PFSK-1 (cell line): ENCODE measurements at regions not wholly inside any gene's neighbourhood (a gene's known extent, or its start where the extent isn't known, plus 50 kb on each side); places are given as distances from the start of the nearest gene placed in this dataset.

Experiments used
- FOXP2 ChIP-seq: optimal IDR thresholded peaks from 2 replicates; pipeline ENCODE3; 2011; ENCODE audit warnings: borderline replicate concordance, control low read depth, inconsistent platforms; ENCODE audit not compliant: insufficient read depth; ENCODE audit errors: extremely low read length, extremely low read depth
- POLR2AphosphoS5 ChIP-seq: IDR thresholded peaks from 2 replicates; pipeline ENCODE4 v1.6.1; 2012; ENCODE audit warnings: low read depth, mild to moderate bottlenecking, control low read depth, low read length, moderate library complexity
- SIN3A ChIP-seq: IDR thresholded peaks from 2 replicates; pipeline ENCODE4 v1.6.1; 2012; ENCODE audit warnings: mild to moderate bottlenecking, low read length, moderate library complexity, borderline replicate concordance; ENCODE audit not compliant: insufficient read depth
- TAF1 ChIP-seq: IDR thresholded peaks from 2 replicates; pipeline ENCODE4 v1.6.1; 2012; ENCODE audit warnings: low read length, control low read depth, borderline replicate concordance; ENCODE audit not compliant: insufficient read depth
- TF ChIP-seq, protein P1 (sequence below), 2 experiments: IDR thresholded peaks; 2 replicates each; pipeline versions ENCODE4 v1.6.1 to v1.8.0; 2011 to 2012; ENCODE audit warnings: low read depth in 2 of 2, low read length in 2 of 2, control low read depth in 1 of 2, inconsistent platforms in 1 of 2, mild to moderate bottlenecking in 1 of 2, moderate library complexity in 1 of 2; ENCODE audit not compliant: insufficient read depth in 1 of 2

DNA sequence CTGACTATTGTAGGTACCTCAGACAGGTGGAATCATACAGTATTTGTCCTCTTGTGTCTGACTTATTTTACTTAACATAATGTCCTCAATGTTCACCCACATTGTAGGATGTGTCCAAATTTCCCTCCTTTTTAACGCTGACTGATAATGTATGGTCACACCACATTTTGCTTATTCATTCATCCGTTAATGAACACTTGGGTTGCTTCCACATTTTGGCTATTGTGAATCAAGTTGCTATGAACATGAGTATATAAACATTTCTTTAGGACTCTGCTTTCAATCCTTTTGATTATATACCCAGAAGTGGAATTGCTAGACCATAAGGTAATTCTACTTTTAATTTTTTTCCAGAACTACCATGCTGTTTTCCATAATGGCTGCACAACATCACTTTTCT lies 87.0 kb upstream of the NDP start:
- TF ChIP-seq TAF1 (no peak), FOXP2 (no peak), SIN3A (no peak), POLR2AphosphoS5 (no peak)
- TF ChIP-seq, protein P1, sequence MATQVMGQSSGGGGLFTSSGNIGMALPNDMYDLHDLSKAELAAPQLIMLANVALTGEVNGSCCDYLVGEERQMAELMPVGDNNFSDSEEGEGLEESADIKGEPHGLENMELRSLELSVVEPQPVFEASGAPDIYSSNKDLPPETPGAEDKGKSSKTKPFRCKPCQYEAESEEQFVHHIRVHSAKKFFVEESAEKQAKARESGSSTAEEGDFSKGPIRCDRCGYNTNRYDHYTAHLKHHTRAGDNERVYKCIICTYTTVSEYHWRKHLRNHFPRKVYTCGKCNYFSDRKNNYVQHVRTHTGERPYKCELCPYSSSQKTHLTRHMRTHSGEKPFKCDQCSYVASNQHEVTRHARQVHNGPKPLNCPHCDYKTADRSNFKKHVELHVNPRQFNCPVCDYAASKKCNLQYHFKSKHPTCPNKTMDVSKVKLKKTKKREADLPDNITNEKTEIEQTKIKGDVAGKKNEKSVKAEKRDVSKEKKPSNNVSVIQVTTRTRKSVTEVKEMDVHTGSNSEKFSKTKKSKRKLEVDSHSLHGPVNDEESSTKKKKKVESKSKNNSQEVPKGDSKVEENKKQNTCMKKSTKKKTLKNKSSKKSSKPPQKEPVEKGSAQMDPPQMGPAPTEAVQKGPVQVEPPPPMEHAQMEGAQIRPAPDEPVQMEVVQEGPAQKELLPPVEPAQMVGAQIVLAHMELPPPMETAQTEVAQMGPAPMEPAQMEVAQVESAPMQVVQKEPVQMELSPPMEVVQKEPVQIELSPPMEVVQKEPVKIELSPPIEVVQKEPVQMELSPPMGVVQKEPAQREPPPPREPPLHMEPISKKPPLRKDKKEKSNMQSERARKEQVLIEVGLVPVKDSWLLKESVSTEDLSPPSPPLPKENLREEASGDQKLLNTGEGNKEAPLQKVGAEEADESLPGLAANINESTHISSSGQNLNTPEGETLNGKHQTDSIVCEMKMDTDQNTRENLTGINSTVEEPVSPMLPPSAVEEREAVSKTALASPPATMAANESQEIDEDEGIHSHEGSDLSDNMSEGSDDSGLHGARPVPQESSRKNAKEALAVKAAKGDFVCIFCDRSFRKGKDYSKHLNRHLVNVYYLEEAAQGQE (IDR thresholded peaks at IDR 0.05; ENCODE audit: insufficient read depth in 1 of 2, low read depth in 2 of 2, low read length in 2 of 2): no peak

DNA sequence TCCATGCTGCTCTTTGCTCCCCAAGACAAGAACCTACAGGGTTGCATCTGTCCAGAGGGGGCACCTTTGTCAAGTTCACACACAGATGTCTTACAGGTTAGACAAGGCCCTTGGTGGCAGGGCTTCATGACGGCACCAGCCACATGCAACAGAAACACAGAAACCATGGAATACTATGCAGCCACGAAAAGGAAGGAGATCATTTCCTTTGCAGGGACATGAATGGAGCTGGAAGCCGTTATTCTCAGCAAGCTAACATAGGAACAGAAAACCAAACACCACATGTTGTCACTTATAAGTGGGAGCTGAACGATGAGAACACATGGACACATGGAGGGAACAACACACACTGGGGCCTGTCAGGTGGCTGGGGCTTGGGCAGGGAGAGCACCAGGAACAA lies 85.1 kb upstream of the NDP start:
- TF ChIP-seq, protein P1 (IDR thresholded peaks at IDR 0.05; ENCODE audit: insufficient read depth in 1 of 2, low read depth in 2 of 2, low read length in 2 of 2): no peak

DNA sequence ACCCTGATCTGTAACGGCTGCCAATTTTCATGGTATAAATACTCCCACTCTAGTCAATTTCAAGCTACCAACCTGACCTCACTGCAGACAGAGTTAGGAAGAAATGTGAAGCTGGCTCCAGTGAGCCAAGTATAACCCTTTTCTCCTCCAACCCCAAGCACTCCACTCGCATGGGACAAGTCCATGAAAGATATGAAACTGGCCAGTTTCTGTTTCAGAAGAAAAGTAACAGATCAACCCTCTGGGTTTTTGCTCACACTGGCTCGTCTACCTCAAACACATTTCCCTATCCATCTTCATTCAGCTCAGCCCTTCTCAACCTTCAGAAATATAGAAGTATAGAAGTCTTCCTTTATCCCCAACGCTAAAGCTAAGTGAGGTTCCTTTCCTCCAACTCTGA lies 82.4 kb upstream of the NDP start:
- TF ChIP-seq TAF1 (no peak), POLR2AphosphoS5 (no peak), SIN3A (no peak), FOXP2 (no peak)
- TF ChIP-seq, protein P1 (IDR thresholded peaks at IDR 0.05; ENCODE audit: insufficient read depth in 1 of 2, low read depth in 2 of 2, low read length in 2 of 2): no peak

DNA sequence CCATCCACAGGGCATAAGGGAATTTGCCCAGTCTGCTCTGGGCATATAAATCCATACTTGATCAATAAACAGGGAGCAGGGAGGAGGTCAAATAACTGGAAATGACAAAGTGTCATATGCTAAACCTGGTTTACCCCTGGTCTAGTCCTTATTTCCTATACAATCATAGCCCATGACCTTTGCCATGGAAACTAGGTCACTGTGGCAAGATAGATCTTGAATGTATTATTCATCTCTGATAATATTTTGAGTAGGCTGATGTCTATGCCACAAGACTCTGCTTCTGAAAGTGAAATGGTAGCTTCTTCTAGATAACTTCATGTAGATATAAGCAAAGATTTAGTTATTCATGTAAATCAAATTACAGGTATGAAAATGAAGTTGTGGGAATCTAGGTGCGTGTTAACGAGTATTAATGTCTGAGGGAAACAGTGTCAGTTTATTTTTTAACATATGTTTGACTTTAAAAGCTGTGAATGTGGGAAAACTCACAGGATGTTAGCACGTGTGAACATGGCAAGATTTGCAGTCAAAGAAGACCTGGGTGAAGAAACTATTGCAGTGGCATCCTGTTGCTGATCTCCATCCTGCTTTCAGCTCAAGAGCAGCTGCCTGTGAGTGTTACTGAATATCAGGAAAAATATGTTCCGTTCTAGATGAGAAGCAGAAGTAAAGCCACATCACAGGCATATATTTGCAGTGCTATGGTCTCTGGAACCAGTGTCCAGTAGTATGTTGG lies 81.8 kb upstream of the NDP start:
- TF ChIP-seq SIN3A (no peak), TAF1 (no peak), FOXP2 (no peak), POLR2AphosphoS5 (no peak)
- TF ChIP-seq, protein P1 (IDR thresholded peaks at IDR 0.05; ENCODE audit: insufficient read depth in 1 of 2, low read depth in 2 of 2, low read length in 2 of 2): no peak

DNA sequence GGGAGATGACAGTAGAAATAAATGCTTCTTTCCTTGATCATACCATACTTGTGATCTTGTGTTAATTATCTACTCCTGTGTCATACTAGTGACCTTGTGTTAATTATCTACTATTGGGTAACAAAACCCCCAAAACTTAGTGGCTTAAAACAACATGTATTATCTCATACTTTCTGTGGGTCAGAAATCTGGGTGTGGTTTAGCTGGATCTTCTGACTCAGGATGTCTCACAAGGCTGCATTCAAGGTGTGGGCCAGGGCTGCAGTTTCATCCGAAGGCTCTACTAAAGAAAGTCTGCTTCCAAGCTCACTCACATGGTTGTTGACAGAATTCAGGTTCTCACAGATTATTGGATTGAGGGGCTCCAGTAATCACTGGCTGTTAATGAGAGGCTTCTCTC lies 70.3 kb upstream of the NDP start:
- TF ChIP-seq SIN3A: no peak
- TF ChIP-seq, protein P1 (IDR thresholded peaks at IDR 0.05; ENCODE audit: insufficient read depth in 1 of 2, low read depth in 2 of 2, low read length in 2 of 2): no peak
- TF ChIP-seq POLR2AphosphoS5: no peak
- TF ChIP-seq FOXP2: no peak
- no peak for TF ChIP-seq TAF1
